Natural killer cell (primary cell): ENCODE measurements at regions not wholly inside any gene's neighbourhood (a gene's known extent, or its start where the extent isn't known, plus 50 kb on each side); places are given as distances from the start of the nearest gene placed in this dataset.

Experiments
- ATAC-seq, 3 donors: fragments of 150-1000 bp in 2 of 3; fragments of 200-7000 bp in 1 of 3; cut with Tn5 transposase; 1 replicate in 1 of 3; 2 replicates in 2 of 3; pipeline ENCODE4 v1.10.0; 2021; ENCODE audit warnings: mild to moderate bottlenecking in 2 of 3, moderate library complexity in 2 of 3
- DNase-seq, 2 donors: peaks; one replicate each; pipeline versions ENCODE4 v3.0.0 to v3.0.0-alpha.2; 2013 to 2021; ENCODE audit warnings: mixed read lengths in 1 of 2
- H3K27ac ChIP-seq: one replicate; pipeline ENCODE4 v1.5.1; 2013; ENCODE audit warnings: mild to moderate bottlenecking, low read length
- H3K27me3 ChIP-seq: one replicate; pipeline ENCODE4 v1.6.1; 2013; ENCODE audit warnings: low read length; ENCODE audit not compliant: control insufficient read depth, insufficient read depth
- H3K36me3 ChIP-seq: one replicate; pipeline ENCODE4 v1.6.1; 2013; ENCODE audit warnings: low read length; ENCODE audit not compliant: control insufficient read depth, insufficient read depth
- H3K4me1 ChIP-seq: one replicate; pipeline ENCODE4 v1.6.1; 2013; ENCODE audit warnings: low read length; ENCODE audit not compliant: control insufficient read depth, insufficient read depth
- H3K4me3 ChIP-seq: one replicate; pipeline ENCODE4 v1.5.1; 2013; ENCODE audit warnings: low read length
- H3K9me3 ChIP-seq: one replicate; pipeline ENCODE4 v1.6.1; 2013; ENCODE audit warnings: low read length; ENCODE audit not compliant: control insufficient read depth, insufficient read depth
- H3K27ac Mint-ChIP-seq, 2 donors: one replicate each; pipeline ENCODE4 v1.8.0; 2022; ENCODE audit warnings: mild to moderate bottlenecking in 2 of 2, mixed read lengths in 2 of 2, moderate library complexity in 1 of 2
- H3K27me3 Mint-ChIP-seq, 2 donors: one replicate each; pipeline ENCODE4 v1.8.0; 2022; ENCODE audit warnings: low read depth in 2 of 2, mixed read lengths in 2 of 2
- H3K36me3 Mint-ChIP-seq: one replicate; pipeline ENCODE4 v1.8.0; 2022; ENCODE audit warnings: mixed read lengths
- H3K4me1 Mint-ChIP-seq, 2 donors: one replicate each; pipeline ENCODE4 v1.8.0; 2022; ENCODE audit warnings: mixed read lengths in 2 of 2
- H3K4me3 Mint-ChIP-seq: one replicate; pipeline ENCODE4 v1.8.0; 2022; ENCODE audit warnings: mild to moderate bottlenecking, moderate library complexity, mixed read lengths
- H3K9me3 Mint-ChIP-seq, 2 donors: one replicate each; pipeline ENCODE4 v1.8.0; 2022; ENCODE audit warnings: mixed read lengths in 2 of 2
- CTCF ChIP-seq: fragments of 200-600 bp; IDR thresholded peaks from one replicate; pipeline ENCODE4 v1.8.0; 2022; ENCODE audit warnings: antibody characterized with exemption
- WGBS: methylation state at CpG from one replicate; pipeline ENCODE4 v1.1.7; 2013; ENCODE audit warnings: missing lambda C conversion rate; ENCODE audit not compliant: insufficient coverage; 5-methylcytosine and 5-hydroxymethylcytosine counted together
- intact Hi-C: fragments of 100-400 bp; cut with micrococcal nuclease; formaldehyde crosslinking; loops from one replicate; pipeline ENCODE4 v1.14.2; 2022

- no peaks in the 10 kb centered on the region for H3K27me3 ChIP-seq
- peak overlapping the region; percentile 6 for H3K27ac ChIP-seq
- H3K4me3 ChIP-seq: no peak overlapping the region
- Mint-ChIP-seq H3K4me3 (no peak overlapping the region), H3K4me1 (peaks cover 51 to 65% of the 10 kb centered on the region in 2 donors), H3K36me3 (no peaks in the 10 kb centered on the region), H3K9me3 (peaks cover 0 to 8% of the 10 kb centered on the region in 2 donors), H3K27me3 (no peaks in the 10 kb centered on the region), H3K27ac (peak overlapping the region; percentile 22 to 36)
- intact Hi-C loops: loop anchor here (5.0 kb wide), 1 partner anchor 36 kb away; no protein-coding TSS in a partner anchor
- TF ChIP-seq CTCF: no peak
- no peak for ATAC-seq
- no peaks in the 10 kb centered on the region for H3K36me3 ChIP-seq
- DNase-seq: no peak
- WGBS: 83% methylated on average over 12 of the region's 12 CpGs
- H3K9me3 ChIP-seq: no peaks in the 10 kb centered on the region
- H3K4me1 ChIP-seq: peaks cover 86% of the 10 kb centered on the region
Measured at GRCh38 chr1:24998563-24999245, 68.6 kb upstream of the RUNX3 start.

GRCh38 chr1:24996983-24997893 lies 67.2 kb upstream of the RUNX3 start:
- no peak overlapping the region for H3K4me3 ChIP-seq
- H3K4me1 ChIP-seq: peaks cover 94% of the 10 kb centered on the region
- intact Hi-C loops: loop anchor here (5.0 kb wide), 1 partner anchor 35 kb away; no protein-coding TSS in a partner anchor
- DNase-seq: peak; percentile 38 to 73
- WGBS: 8% methylated on average over 14 of the region's 14 CpGs
- peak overlapping the region; percentile 58 for H3K4me3 Mint-ChIP-seq
- no peaks in the 10 kb centered on the region for H3K27me3 Mint-ChIP-seq
- no peaks in the 10 kb centered on the region for H3K36me3 ChIP-seq
- peaks cover 0 to 8% of the 10 kb centered on the region in 2 donors for H3K9me3 Mint-ChIP-seq
- H3K27ac Mint-ChIP-seq: peak overlapping the region; percentile 84 to 85
- H3K4me1 Mint-ChIP-seq: peaks cover 66 to 73% of the 10 kb centered on the region in 2 donors
- H3K9me3 ChIP-seq: no peaks in the 10 kb centered on the region
- H3K27me3 ChIP-seq: no peaks in the 10 kb centered on the region
- no peak for TF ChIP-seq CTCF
- no peaks in the 10 kb centered on the region for H3K36me3 Mint-ChIP-seq
- H3K27ac ChIP-seq: peak overlapping the region; percentile 58
- ATAC-seq: peak; percentile 38 to 60 (median 53)

- H3K4me3 Mint-ChIP-seq: peak overlapping the region; percentile 58
- no peak overlapping the region for H3K4me3 ChIP-seq
- ATAC-seq (no peak), DNase-seq (no peak)
- no peaks in the 10 kb centered on the region for H3K36me3 ChIP-seq
- peaks cover 73 to 80% of the 10 kb centered on the region in 2 donors for H3K4me1 Mint-ChIP-seq
- H3K27me3 ChIP-seq: no peaks in the 10 kb centered on the region
- intact Hi-C loops: loop anchor here (5.0 kb wide), 1 partner anchor 34 kb away; no protein-coding TSS in a partner anchor
- H3K27ac ChIP-seq: no peak overlapping the region
- H3K36me3 Mint-ChIP-seq: no peaks in the 10 kb centered on the region
- peaks cover 99% of the 10 kb centered on the region for H3K4me1 ChIP-seq
- no peak for TF ChIP-seq CTCF
- H3K9me3 Mint-ChIP-seq: peaks cover 0 to 8% of the 10 kb centered on the region in 2 donors
- peaks cover 0 to 2% of the 10 kb centered on the region in 2 donors for H3K27me3 Mint-ChIP-seq
- H3K27ac Mint-ChIP-seq: peak overlapping the region; percentile 84 to 85
- 79% methylated on average over 5 of the region's 5 CpGs for WGBS
- H3K9me3 ChIP-seq: no peaks in the 10 kb centered on the region
Measured at GRCh38 chr1:24996456-24996855, 66.4 kb upstream of the RUNX3 start.
